IPS-NIHi7 (cell line): ENCODE measurements at regions not wholly inside any gene's neighbourhood (a gene's known extent, or its start where the extent isn't known, plus 50 kb on each side); places are given as distances from the start of the nearest gene placed in this dataset.

ENCODE experiments used
- DNase-seq: peaks from one replicate; pipeline ENCODE4 v3.0.0; 2012; ENCODE audit warnings: mixed read lengths; ENCODE audit errors: extremely low spot score

DNA sequence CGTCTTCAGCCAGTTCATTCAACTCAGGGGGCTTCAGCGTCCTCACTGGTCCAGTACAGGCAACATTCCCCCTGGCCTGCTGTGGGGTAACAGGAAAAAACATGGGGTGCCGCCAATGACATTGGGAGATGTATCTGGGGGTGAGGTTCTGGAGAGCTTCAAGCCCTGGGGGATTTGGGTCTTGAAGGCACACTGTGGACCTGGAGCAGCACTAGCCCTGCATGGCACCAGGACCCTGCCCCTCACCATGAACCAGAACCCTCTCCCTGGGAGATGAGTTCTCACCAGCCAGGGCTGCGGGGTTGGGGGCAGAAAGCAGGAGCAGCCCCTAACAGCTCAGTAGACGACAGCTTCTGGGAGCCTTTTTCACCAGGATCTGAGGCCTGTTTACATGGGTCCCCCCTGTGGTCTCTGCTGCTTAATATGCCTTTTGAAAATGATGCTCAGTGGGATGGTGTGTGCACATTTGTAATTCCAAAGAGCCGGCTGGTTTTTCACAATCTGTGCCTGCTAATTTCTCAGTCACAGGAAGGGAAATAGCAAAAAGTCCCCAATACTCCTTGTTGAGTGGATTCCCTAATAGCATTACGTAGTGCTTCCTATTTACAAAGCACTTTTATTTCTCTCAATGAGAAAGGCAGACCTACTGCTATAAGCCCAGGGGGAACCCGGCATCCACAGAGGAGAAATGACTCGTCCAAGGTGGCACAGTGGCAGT, 509.5 kb downstream of the RPS24 start:
- DNase-seq = no peak

DNA sequence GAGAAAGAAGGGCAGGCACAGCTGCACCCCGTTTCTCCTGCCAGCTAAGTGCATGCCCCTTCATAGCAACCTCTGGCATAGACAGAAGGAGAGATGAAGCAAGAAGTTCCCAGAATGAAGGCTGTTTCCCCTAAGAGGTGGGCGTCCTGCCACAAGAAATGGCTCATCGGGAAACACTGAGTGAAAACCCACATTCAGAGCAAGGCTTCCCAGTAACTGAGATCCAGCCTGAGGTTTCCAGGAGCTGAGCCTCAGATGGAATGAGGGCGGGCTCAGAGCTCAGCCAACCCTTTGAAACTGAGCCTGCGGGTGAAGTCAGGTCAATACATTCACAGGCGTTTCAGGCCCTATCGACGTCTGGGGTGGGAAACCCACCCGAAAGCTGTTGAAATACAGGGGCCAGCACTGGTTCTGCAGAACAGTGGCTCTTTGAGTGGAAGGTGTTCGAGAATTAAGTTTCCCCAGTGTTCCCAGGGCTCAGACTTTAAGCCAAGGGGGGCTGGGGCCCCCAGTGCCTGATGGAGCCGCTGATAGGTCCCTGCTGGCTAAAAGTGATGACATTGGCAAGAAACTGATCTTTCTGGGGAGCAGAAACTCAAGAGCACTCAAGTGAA, 510.2 kb downstream of the RPS24 start:
- DNase-seq = peak; percentile 48

DNA sequence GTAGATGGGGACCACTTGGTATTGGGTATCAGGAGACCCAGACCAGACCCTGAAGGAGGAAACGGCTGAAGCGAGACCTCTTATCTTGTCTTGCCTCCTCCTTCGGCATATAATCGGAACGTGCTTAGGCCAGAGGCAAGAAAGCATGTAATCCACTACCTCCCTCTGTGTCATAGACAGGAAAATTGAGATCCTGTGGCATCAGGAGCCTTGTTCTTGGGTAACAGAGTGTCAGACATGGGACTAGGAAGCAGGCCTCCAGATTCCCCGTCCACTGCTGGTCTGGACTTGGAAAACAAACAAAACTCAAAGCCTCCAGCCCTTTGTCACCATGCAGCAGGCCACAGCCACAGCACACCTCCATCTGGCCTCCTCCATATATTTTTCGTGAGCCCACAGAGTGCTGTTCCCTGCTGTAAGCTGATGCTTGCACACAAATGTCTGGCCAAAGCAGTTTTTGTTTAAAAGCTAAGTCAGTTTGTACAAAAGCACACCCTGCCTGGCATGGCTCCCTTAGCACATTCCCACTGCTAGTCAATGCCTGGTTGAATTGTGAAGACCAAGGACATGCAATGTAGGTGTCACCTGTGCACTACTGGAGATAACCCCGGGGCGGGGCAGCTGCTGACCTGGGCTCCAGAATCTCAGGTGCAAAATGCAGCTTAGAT, 510.9 kb downstream of the RPS24 start:
- DNase-seq = no peak

DNA sequence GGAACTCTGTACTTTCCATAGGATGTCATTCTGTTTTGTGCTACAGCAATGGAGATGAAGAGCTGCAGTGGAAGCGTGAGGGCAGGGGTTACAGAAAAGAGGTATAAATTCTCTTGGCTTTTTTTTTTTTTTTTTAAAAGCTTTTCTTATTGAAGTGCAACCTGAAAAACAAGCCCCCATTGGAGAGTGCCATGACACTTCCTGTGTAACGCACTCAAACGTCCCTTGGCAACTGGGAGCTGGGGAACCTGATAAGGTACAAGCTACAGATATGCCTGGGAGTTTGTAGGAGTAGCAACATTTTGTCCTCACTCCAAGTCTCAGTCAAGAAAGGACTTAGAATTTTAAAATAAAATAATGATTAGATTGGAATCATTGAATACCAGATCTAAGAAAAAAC, 512.1 kb downstream of the RPS24 start:
- DNase-seq = no peak

- no peak for DNase-seq
Observed at GRCh38 chr10:78547397-78547796, 513.7 kb downstream of the RPS24 start.

- no peak for DNase-seq
Observed at GRCh38 chr10:78547905-78548304, 514.2 kb downstream of the RPS24 start.

- DNase-seq = no peak
Observed at GRCh38 chr10:78548369-78548768, 514.7 kb downstream of the RPS24 start.

DNA sequence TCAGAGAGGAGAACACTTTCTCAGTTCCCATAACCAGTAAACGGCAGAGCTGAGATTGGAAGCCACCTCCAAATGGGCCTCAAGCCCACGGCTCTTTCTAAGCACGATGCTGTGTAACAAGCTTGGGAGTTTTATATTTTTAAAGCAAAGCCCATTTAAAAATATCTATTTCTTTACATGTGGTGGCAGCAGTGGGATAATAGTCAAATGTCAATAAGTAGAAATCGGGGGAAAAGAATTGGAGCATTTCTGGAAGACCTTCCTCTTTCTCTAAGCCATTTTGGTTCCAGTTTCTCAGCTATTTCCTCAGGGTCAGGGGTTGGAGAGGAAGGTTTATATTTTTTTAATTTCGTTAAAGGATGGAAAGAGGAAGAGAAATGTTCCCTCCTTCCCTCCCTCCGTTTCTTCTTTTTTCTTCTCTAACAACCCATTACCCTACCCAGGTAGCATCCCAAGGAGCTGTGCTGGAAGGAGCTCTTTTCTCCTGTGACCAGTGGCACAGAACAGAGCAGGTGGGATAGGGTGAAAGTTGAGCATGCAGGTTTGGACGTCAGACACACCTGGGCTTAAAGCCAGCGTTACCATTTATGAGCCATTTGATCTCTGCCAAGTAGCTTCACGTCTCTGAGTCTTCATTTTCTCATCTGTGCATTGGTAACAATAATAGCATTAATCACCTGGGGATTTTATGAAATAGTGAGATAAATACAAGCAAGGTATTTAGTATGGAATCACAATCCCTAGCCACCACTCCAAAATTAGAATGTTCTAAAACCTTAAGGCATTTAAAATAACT, 515.7 kb downstream of the RPS24 start:
- no peak for DNase-seq

DNA sequence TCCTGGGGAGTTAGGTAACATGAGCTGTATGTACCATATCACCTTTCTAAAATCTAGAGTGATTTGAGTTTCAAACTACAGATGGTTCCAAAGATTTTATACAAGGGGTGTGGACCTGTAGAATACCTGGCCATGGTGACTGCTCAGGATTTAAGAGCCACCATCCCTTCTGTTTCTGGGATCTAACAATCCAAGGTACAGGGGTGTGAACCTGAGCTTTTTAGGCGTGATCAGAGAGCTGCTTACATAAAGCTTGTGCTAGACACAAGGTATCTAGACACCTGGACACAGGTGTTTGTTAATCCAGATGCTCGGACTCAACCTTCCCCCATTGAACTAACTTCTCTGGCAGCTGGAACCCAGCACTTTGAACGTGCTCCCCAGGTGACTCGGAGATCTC, 516.4 kb downstream of the RPS24 start:
- DNase-seq = no peak

DNA sequence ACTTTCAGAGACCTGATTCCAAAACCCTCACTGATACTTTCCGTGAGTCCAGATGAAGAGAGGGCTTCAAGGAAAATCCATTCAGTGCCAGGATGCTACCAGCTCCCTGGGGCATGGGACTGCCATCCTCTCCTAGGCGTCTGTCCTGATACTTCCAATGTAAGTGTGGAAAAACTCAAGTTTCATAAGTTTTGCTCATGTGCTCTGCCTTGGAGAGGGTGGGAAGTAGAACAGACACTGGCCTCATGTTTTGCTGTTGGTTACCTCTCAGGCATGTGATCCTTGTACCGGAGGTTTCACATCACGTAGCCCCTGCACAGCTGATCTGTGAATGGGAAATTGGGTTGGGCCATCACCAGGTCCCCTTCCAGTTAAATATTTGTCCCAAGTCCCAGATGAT, 517.1 kb downstream of the RPS24 start:
- DNase-seq = no peak

- DNase-seq = peak; percentile 71
Observed at GRCh38 chr10:78551184-78552005, 517.4 kb upstream of the ZMIZ1 start.

GRCh38 chr10:78552261-78552811, 516.4 kb upstream of the ZMIZ1 start:
- no peak for DNase-seq

- DNase-seq = no peak
Observed at GRCh38 chr10:78553792-78554191, 515.0 kb upstream of the ZMIZ1 start.

GRCh38 chr10:78555128-78555527, 513.6 kb upstream of the ZMIZ1 start:
- DNase-seq = no peak

DNA sequence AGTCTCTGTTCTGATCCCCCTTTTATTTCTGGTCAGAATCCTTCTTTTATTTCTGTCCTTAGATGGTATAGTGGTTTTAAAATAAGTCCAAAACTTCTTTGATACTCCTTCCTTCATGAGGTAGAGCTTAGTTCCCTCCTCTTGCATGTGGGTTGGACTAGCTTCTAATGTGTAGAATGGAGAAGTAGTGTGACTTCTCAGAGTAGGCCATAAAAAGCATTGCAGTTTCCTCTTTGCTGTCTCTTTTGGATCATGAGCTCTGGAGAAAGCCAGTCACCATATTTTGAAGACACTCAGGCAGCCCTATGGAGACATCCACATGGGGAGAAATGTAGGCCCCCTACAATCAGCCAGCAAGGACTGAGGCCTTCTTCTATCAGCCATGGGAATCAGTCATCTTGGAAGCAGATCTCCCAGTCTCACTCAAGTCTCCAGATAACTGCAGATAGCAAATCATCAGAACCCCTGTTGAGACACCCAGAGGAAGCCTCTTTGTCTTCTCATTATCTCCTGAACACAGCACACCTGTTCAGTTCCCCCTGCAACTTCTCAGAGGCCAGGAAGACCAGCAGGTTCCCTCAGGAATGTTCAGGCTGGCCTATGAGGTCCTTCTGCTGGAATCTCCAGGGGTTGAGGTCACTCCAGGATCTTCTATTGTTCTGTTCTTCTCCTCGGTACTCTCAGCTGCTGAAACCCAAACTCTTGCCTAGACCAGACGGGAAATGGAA, 511.9 kb upstream of the ZMIZ1 start:
- DNase-seq = no peak

- DNase-seq = no peak
Observed at GRCh38 chr10:78557433-78557925, 511.3 kb upstream of the ZMIZ1 start.

GRCh38 chr10:78559661-78560340, 509.0 kb upstream of the ZMIZ1 start:
- DNase-seq = no peak

DNA sequence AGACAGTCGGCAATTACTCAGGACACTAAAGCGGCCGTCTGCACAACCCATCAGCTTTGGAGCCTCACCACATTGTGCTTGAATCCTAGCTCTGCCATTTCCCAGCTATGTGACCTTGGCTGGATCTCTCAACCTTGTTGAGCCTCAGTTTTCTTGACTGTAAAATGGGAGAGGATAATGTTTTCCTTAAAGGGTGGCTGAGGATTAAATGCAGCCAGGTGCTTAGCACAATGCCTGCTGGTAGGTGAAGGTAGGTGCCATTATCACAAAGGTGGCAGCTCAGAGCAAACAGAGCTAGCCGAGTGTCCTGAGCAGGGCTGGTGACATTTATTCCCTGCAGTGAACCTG, 508.5 kb upstream of the ZMIZ1 start:
- no peak for DNase-seq

- no peak for DNase-seq
Observed at GRCh38 chr10:78563314-78563713, 505.5 kb upstream of the ZMIZ1 start.

DNA sequence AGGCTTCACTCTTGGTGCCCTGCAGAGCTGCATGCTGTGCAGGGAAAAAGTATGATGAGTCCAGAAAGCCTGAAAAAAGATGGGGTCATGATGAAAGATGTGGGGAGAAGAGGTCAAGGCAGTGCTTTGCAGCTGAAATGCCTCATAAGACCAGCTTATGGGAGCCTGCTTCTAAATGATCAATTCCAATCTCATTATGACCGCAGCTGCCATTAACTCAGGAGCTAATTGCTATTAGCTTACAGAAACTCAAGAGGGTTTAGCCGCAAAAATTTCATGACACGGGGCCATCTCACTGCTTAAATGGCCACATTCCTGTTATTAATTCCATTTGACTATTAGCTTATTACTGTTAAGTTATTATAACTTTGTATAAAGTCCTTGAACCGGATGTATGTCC, 502.9 kb upstream of the ZMIZ1 start:
- DNase-seq = no peak
